DOHH2 (cell line): ENCODE measurements at regions not wholly inside any gene's neighbourhood (a gene's known extent, or its start where the extent isn't known, plus 50 kb on each side); places are given as distances from the start of the nearest gene placed in this dataset.

Experiments used
- H3F3A ChIP-seq: fragments of 200-600 bp; sonication (generic), shearing (Covaris generic); 2 replicates; pipeline ENCODE4 v1.6.0; 2016; ENCODE audit warnings: antibody characterized with exemption, mild to moderate bottlenecking; ENCODE audit not compliant: control insufficient read depth, insufficient read depth
- H3K27ac ChIP-seq: fragments of 200-600 bp; sonication (generic); 2 replicates; pipeline ENCODE4 v1.5.1; 2014; ENCODE audit warnings: low read depth, mild to moderate bottlenecking, low read length, moderate library complexity
- H3K27me3 ChIP-seq: fragments of 200-600 bp; sonication (generic); 2 replicates; pipeline ENCODE4 v1.6.1; 2014; ENCODE audit warnings: mild to moderate bottlenecking, low read length, mixed read lengths; ENCODE audit not compliant: control insufficient read depth
- H3K36me3 ChIP-seq: fragments of 200-600 bp; sonication (generic); 2 replicates; pipeline ENCODE4 v1.6.1; 2014; ENCODE audit warnings: mild to moderate bottlenecking, low read length, moderate library complexity, mixed read lengths; ENCODE audit not compliant: control insufficient read depth
- H3K4me1 ChIP-seq: fragments of 200-600 bp; sonication (generic); 2 replicates; pipeline ENCODE4 v1.6.1; 2014; ENCODE audit warnings: mild to moderate bottlenecking, low read length, mixed read lengths; ENCODE audit not compliant: control insufficient read depth
- H3K4me2 ChIP-seq: fragments of 200-600 bp; sonication (generic); 2 replicates; pipeline ENCODE4 v1.6.0; 2014; ENCODE audit warnings: mild to moderate bottlenecking, low read length, moderate library complexity
- H3K4me3 ChIP-seq: fragments of 200-600 bp; sonication (generic); 2 replicates; pipeline ENCODE4 v1.5.1; 2014; ENCODE audit warnings: mild to moderate bottlenecking, low read length, mixed read lengths
- H3K79me2 ChIP-seq: fragments of 200-600 bp; sonication (generic); 2 replicates; pipeline ENCODE4 v1.6.1; 2014; ENCODE audit warnings: mild to moderate bottlenecking, low read length, mixed read lengths; ENCODE audit not compliant: control insufficient read depth
- H3K9me2 ChIP-seq: fragments of 200-600 bp; sonication (generic); replicated peaks from 2 replicates; pipeline ENCODE4 v1.6.1; 2014; ENCODE audit warnings: mild to moderate bottlenecking, low read length, mixed read lengths; ENCODE audit not compliant: control insufficient read depth
- H3K9me3 ChIP-seq: fragments of 200-600 bp; sonication (generic); 2 replicates; pipeline ENCODE4 v1.6.1; 2014; ENCODE audit warnings: antibody characterized with exemption, low read length, mixed read lengths; ENCODE audit not compliant: control insufficient read depth, insufficient read depth
- H4K20me1 ChIP-seq: fragments of 200-600 bp; sonication (generic); 2 replicates; pipeline ENCODE4 v1.6.0; 2014; ENCODE audit warnings: low read depth, mild to moderate bottlenecking, antibody characterized with exemption, low read length, moderate library complexity; ENCODE audit not compliant: control insufficient read depth, insufficient read depth
- EZH2phosphoT487 ChIP-seq: fragments of 200-600 bp; sonication (generic); IDR thresholded peaks from 2 replicates; pipeline ENCODE4 v1.6.1; 2017; ENCODE audit warnings: borderline replicate concordance, mild to moderate bottlenecking, antibody characterized with exemption, low read length, moderate library complexity, mixed read lengths
- TF ChIP-seq, protein P1 (sequence below): fragments of 200-600 bp; sonication (generic); IDR thresholded peaks from one replicate; pipeline ENCODE4 v1.5.1; 2014; ENCODE audit warnings: antibody characterized with exemption, mild to moderate bottlenecking, low read depth, low read length; ENCODE audit not compliant: poor library complexity, severe bottlenecking

DNA sequence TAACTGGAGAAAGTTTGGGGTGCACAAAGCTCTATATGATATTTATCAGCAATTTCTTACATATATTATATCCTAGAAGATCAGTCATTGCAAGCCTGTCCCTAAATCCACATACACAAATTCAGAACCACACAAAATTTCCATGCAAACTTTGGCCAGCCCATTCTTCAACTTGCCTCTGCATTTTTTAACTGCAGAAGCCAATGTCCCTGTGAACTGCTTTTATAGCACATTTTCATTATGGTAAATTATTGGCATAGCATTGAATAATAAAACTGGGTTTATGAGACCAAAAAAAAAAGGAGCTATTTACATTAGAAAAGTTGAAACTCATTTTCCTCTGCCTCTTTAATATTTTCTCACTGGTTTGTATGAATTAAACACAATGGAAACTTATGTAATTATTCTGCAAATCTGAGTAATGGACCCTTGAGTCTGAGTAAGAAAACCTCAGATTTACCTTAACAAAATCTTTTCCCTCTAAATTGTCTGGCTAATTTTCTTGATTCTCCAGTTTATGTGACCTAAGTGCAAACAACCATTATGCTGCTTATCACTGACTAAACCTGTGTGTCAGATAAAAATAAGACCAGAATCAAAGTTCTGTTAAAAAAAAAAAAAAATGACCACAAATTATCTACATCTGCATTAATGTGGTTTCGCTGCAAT, 398.9 kb downstream of the EFNA5 start:
- no peaks in the 10 kb centered on the region for H4K20me1 ChIP-seq
- TF ChIP-seq, protein P1, sequence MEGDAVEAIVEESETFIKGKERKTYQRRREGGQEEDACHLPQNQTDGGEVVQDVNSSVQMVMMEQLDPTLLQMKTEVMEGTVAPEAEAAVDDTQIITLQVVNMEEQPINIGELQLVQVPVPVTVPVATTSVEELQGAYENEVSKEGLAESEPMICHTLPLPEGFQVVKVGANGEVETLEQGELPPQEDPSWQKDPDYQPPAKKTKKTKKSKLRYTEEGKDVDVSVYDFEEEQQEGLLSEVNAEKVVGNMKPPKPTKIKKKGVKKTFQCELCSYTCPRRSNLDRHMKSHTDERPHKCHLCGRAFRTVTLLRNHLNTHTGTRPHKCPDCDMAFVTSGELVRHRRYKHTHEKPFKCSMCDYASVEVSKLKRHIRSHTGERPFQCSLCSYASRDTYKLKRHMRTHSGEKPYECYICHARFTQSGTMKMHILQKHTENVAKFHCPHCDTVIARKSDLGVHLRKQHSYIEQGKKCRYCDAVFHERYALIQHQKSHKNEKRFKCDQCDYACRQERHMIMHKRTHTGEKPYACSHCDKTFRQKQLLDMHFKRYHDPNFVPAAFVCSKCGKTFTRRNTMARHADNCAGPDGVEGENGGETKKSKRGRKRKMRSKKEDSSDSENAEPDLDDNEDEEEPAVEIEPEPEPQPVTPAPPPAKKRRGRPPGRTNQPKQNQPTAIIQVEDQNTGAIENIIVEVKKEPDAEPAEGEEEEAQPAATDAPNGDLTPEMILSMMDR: no peak
- no peak for TF ChIP-seq EZH2phosphoT487
- no peak overlapping the region for H3K4me3 ChIP-seq

DNA sequence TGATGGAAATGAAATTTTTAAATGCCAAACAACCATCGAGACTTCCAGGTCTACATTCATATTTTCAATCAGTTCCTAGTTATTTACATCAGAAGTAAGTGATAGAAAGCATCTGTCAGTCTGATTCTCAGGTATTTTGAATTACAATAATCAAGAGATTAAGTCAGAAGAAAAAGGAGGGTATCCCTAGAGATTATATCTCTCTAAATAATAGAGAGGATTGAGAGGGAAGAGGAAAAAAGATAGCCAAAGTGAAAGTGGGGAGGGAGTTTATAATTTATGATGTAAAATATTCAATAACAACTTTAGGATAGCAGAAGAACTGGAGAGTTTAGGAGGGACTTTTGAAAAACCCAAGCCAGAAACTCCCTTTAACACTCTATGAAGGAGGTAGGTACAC, 400.2 kb downstream of the EFNA5 start:
- Histone ChIP-seq H3K9me2 (no peaks in the 10 kb centered on the region), H3K36me3 (no peaks in the 10 kb centered on the region), H3K27ac (no peak overlapping the region), H3K4me3 (no peak overlapping the region), H4K20me1 (no peaks in the 10 kb centered on the region), H3K79me2 (no peaks in the 10 kb centered on the region), H3K9me3 (no peaks in the 10 kb centered on the region), H3K4me2 (no peak overlapping the region), H3K27me3 (peaks cover 7% of the 10 kb centered on the region; the same call in 1 of the 2 replicates), H3F3A (no peaks in the 10 kb centered on the region), H3K4me1 (no peaks in the 10 kb centered on the region)
- TF ChIP-seq EZH2phosphoT487: no peak
- TF ChIP-seq, protein P1: no peak

More for the DNA sequence above, 398.9 kb downstream of the EFNA5 start:
- Histone ChIP-seq H3K9me2 (no peaks in the 10 kb centered on the region), H3K4me2 (no peak overlapping the region), H3F3A (no peaks in the 10 kb centered on the region), H3K4me1 (no peaks in the 10 kb centered on the region), H3K36me3 (no peaks in the 10 kb centered on the region), H3K9me3 (no peaks in the 10 kb centered on the region), H3K27me3 (no peaks in the 10 kb centered on the region), H3K27ac (no peak overlapping the region), H3K79me2 (no peaks in the 10 kb centered on the region)

DNA sequence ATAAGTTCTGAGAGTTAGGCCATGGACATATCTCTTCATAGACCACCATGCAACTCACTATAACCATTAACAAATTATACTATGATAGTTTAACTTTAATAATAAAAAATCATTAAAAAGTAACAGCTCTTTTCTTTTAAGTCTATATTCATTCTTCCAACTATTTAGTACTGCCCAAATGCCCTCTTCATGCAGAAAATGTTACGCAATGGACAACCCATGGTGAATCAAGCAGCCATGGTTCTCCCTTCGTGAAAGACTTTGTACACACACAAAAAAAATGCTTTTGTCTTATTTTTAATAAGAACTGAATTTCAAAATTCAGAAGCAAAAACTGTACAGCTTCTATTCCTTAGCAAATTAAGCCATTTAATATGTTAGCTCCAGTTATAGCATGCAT, 401.1 kb downstream of the EFNA5 start:
- H3K27ac ChIP-seq: no peak overlapping the region
- H3K27me3 ChIP-seq: peaks cover 12% of the 10 kb centered on the region
- H4K20me1 ChIP-seq: no peaks in the 10 kb centered on the region
- no peak overlapping the region for H3K4me3 ChIP-seq
- no peaks in the 10 kb centered on the region for H3K4me1 ChIP-seq
- H3K36me3 ChIP-seq: no peaks in the 10 kb centered on the region
- no peak for TF ChIP-seq EZH2phosphoT487
- TF ChIP-seq, protein P1: no peak
- H3K9me2 ChIP-seq: no peaks in the 10 kb centered on the region
- no peaks in the 10 kb centered on the region for H3K79me2 ChIP-seq
- H3F3A ChIP-seq: no peaks in the 10 kb centered on the region
- no peak overlapping the region for H3K4me2 ChIP-seq
- no peaks in the 10 kb centered on the region for H3K9me3 ChIP-seq
